IMR-90 (cell line): ENCODE measurements at regions not wholly inside any gene's neighbourhood (a gene's known extent, or its start where the extent isn't known, plus 50 kb on each side); places are given as distances from the start of the nearest gene placed in this dataset.
A peak's percentile ranks its signal among the peaks of the same experiment; 100 is the strongest.

Experiments
- ATAC-seq: fragments of 200-7000 bp; cut with Tn5 transposase; 2 replicates; pipeline ENCODE4 v1.9.1; 2020; ENCODE audit warnings: low read depth, mild to moderate bottlenecking, moderate library complexity
- BruUV-seq: library from RNA; stranded (reverse); fragments of 400-500 nt; replicated peaks from 2 replicates; lab custom pipeline; 2021; lab: Mats Ljungman, UMichigan
- CTCF ChIA-PET: fragments of 300-600 bp; formaldehyde crosslinking; extraction: SDS; loops from one replicate; lab custom pipeline; 2021; ENCODE audit warnings: antibody characterized with exemption; lab: Yijun Ruan, JAX
- POLR2A ChIA-PET: fragments of 300-600 bp; sonication (Branson Sonifier 250); formaldehyde crosslinking; loops from one replicate; lab custom pipeline; 2022; ENCODE audit warnings: antibody characterized with exemption; ENCODE audit not compliant: unreplicated experiment; lab: Charles Lee
- DNase-seq: peaks from one replicate; pipeline ENCODE4 v3.0.0; 2013
- H2AFZ ChIP-seq: replicated peaks from 2 replicates; pipeline ENCODE3; 2013; ENCODE audit warnings: low read length, mild to moderate bottlenecking; ENCODE audit not compliant: poor library complexity
- H2AK5ac ChIP-seq: 2 replicates; pipeline ENCODE4 v1.6.1; 2013; ENCODE audit warnings: low read depth, low read length, inconsistent platforms
- H2AK9ac ChIP-seq: replicated peaks from 2 replicates; pipeline ENCODE3; 2013; ENCODE audit warnings: mild to moderate bottlenecking, low read depth, low read length, moderate library complexity; ENCODE audit not compliant: poor library complexity
- H2BK120ac ChIP-seq: 2 replicates; pipeline ENCODE4 v1.6.1; 2013; ENCODE audit warnings: low read depth, low read length, inconsistent platforms
- H2BK15ac ChIP-seq: 3 replicates; pipeline ENCODE4 v1.6.1; 2013; ENCODE audit warnings: low read depth, low read length, inconsistent platforms
- H2BK20ac ChIP-seq: 2 replicates; pipeline ENCODE4 v1.6.1; 2013; ENCODE audit warnings: low read depth, mild to moderate bottlenecking, inconsistent platforms, low read length, moderate library complexity
- H2BK5ac ChIP-seq: 2 replicates; pipeline ENCODE4 v1.6.1; 2013; ENCODE audit warnings: mild to moderate bottlenecking, low read depth, low read length, inconsistent platforms; ENCODE audit not compliant: poor library complexity, severe bottlenecking
- H3K14ac ChIP-seq: replicated peaks from 2 replicates; pipeline ENCODE4 v1.6.1; 2013; ENCODE audit warnings: low read depth, low read length, inconsistent platforms
- H3K18ac ChIP-seq: 2 replicates; pipeline ENCODE4 v1.6.1; 2013; ENCODE audit warnings: low read depth, low read length, control low read depth
- H3K23ac ChIP-seq: 2 replicates; pipeline ENCODE4 v1.6.1; 2013; ENCODE audit warnings: low read depth, low read length, inconsistent platforms
- H3K27ac ChIP-seq: 2 replicates; pipeline ENCODE4 v1.5.1; 2013; ENCODE audit warnings: mild to moderate bottlenecking, control low read depth, low read length; ENCODE audit not compliant: insufficient read depth
- H3K27me3 ChIP-seq: 2 replicates; pipeline ENCODE4 v1.6.1; 2013; ENCODE audit warnings: low read length; ENCODE audit not compliant: control insufficient read depth, insufficient read depth
- H3K36me3 ChIP-seq: 2 replicates; pipeline ENCODE4 v1.6.1; 2013; ENCODE audit warnings: low read length, mixed read lengths; ENCODE audit not compliant: control insufficient read depth, insufficient read depth
- H3K4ac ChIP-seq: 2 replicates; pipeline ENCODE4 v1.6.1; 2013; ENCODE audit warnings: low read depth, low read length, inconsistent platforms
- H3K4me1 ChIP-seq: 2 replicates; pipeline ENCODE4 v1.6.1; 2013; ENCODE audit warnings: low read length, mixed read lengths; ENCODE audit not compliant: control insufficient read depth, insufficient read depth
- H3K4me2 ChIP-seq: 2 replicates; pipeline ENCODE4 v1.6.1; 2013; ENCODE audit warnings: low read depth, mild to moderate bottlenecking, control low read depth, low read length, moderate library complexity
- H3K4me3 ChIP-seq: 2 replicates; pipeline ENCODE4 v1.5.1; 2013; ENCODE audit warnings: low read depth, mild to moderate bottlenecking, control low read depth, low read length, moderate library complexity; ENCODE audit not compliant: insufficient read depth
- H3K56ac ChIP-seq: 2 replicates; pipeline ENCODE4 v1.6.1; 2013; ENCODE audit warnings: low read length, inconsistent platforms; ENCODE audit not compliant: insufficient read depth; ENCODE audit errors: extremely low read depth
- H3K79me1 ChIP-seq, 2 experiments: 2 replicates each; pipeline ENCODE4 v1.6.1; 2013; ENCODE audit warnings: low read length in 2 of 2, inconsistent platforms in 1 of 2, low read depth in 1 of 2
- H3K9ac ChIP-seq: 2 replicates; pipeline ENCODE4 v1.6.1; 2013; ENCODE audit warnings: low read depth, low read length, control low read depth
- H3K9me1 ChIP-seq: 2 replicates; pipeline ENCODE4 v1.6.1; 2013; ENCODE audit warnings: low read length, inconsistent platforms; ENCODE audit not compliant: insufficient read depth
- H3K9me3 ChIP-seq: 2 replicates; pipeline ENCODE4 v1.6.1; 2013; ENCODE audit warnings: low read length; ENCODE audit not compliant: control insufficient read depth, insufficient read depth
- H4K20me1 ChIP-seq: 2 replicates; pipeline ENCODE4 v1.6.1; 2013; ENCODE audit warnings: low read length, inconsistent platforms; ENCODE audit not compliant: insufficient read depth
- H4K5ac ChIP-seq: 2 replicates; pipeline ENCODE4 v1.6.1; 2013; ENCODE audit warnings: mild to moderate bottlenecking, low read depth, low read length, control low read depth
- H4K8ac ChIP-seq, 2 experiments: 2 replicates each; pipeline ENCODE4 v1.6.1; 2013; ENCODE audit warnings: low read depth in 2 of 2, low read length in 2 of 2, control low read depth in 1 of 2, inconsistent platforms in 1 of 2
- H4K91ac ChIP-seq: 2 replicates; pipeline ENCODE4 v1.6.1; 2013; ENCODE audit warnings: low read depth, low read length, inconsistent platforms; ENCODE audit not compliant: insufficient read depth
- CEBPB ChIP-seq: IDR thresholded peaks from 2 replicates; pipeline ENCODE4 v1.6.1; 2012; ENCODE audit warnings: low read depth, low read length, improper control_type of control experiment
- MAFK ChIP-seq: IDR thresholded peaks from 2 replicates; pipeline ENCODE4 v1.6.1; 2012; ENCODE audit warnings: low read depth, low read length, improper control_type of control experiment
- MXI1 ChIP-seq: IDR thresholded peaks from 2 replicates; pipeline ENCODE4 v1.6.1; 2012; ENCODE audit warnings: low read depth, mild to moderate bottlenecking, low read length, moderate library complexity, borderline replicate concordance
- RCOR1 ChIP-seq: IDR thresholded peaks from 2 replicates; pipeline ENCODE4 v1.6.1; 2012; ENCODE audit warnings: mild to moderate bottlenecking, low read length, improper control_type of control experiment; ENCODE audit not compliant: insufficient replicate concordance
- SMC3 ChIP-seq: fragments of 150-350 bp; IDR thresholded peaks from 2 replicates; pipeline ENCODE4 v1.6.1; 2016; ENCODE audit warnings: low read depth, mild to moderate bottlenecking, antibody characterized with exemption, low read length, moderate library complexity
- WGBS, 2 experiments: methylation state at CpG; one replicate each; pipeline versions ENCODE4 v1.1.5 to v1.1.7; 2013; ENCODE audit warnings: missing lambda C conversion rate in 2 of 2; ENCODE audit not compliant: insufficient read length in 1 of 2; ENCODE audit errors: extremely low coverage in 2 of 2; 5-methylcytosine and 5-hydroxymethylcytosine counted together
- dilution Hi-C: fragments of 300-500 bp; cut with HindIII; formaldehyde crosslinking; loops from one replicate; pipeline ENCODE4 v1.14.3; 2018; ENCODE audit warnings: low sequenced_read_pairs; ENCODE audit not compliant: unreplicated experiment
- in situ Hi-C: fragments of 300-500 bp; cut with MboI; formaldehyde crosslinking; loops from 3 replicates; pipeline ENCODE4 v1.14.3; 2019; ENCODE audit warnings: low sequenced_read_pairs, inconsistent platforms, mixed read lengths
- intact Hi-C: fragments of 100-400 bp; cut with micrococcal nuclease; formaldehyde crosslinking; loops from 2 replicates; pipeline ENCODE4 v1.10.0; 2022

DNA sequence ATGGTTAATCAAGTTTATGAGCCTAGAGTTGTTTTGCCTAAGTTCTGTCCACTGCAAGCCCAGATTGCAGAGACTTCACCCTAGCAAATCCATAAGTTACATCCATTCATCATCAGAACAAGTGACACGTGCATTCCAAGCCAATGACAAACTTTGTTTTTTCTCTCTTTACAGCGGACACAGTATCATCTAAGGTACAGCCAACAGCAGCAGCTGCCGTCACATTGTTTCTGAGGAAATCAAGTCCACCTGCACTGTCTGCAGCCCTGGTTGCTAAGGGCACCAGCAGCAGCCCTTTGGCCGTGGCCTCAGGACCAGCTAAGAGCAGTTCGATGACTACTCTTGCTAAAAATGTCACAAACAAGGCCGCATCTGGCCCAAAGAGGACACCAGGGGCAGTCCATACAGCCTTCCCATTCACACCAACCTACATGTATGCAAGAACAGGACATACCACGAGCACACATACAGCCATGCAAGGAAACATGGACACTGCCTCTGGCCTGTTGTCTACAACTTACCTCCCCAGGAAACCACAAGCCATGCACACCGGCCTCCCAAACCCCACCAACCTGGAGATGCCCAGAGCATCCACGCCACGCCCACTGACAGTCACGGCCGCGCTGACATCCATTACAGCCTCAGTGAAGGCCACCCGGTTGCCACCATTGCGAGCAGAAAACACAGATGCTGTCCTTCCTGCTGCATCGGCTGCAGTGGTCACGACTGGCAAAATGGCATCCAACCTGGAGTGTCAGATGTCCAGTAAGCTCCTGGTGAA lies 155.8 kb downstream of the C11orf91 start (continued):
- no peak for TF ChIP-seq MXI1
- TF ChIP-seq RCOR1 = no peak

DNA sequence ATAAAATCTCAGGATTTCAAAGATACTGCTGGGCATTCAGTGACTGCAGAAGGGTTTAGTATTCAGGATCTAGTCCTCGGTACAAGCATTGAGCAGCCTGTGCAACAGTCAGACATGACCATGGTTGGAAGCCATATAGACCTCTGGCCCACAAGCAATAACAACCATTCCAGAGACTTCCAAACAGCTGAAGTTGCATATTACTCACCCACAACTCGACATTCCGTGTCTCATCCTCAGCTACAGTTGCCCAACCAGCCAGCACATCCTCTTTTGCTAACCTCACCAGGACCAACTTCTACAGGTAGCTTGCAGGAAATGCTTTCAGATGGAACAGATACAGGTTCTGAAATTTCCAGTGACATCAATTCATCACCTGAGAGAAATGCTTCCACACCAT lies 156.8 kb downstream of the C11orf91 start:
- Histone ChIP-seq H3K36me3 (no peaks in the 10 kb centered on the region), H4K8ac (no peak overlapping the region), H3K4me2 (no peak overlapping the region), H4K20me1 (no peaks in the 10 kb centered on the region), H3K14ac (no peak overlapping the region), H4K5ac (no peak overlapping the region), H2BK5ac (no peak overlapping the region), H3K27ac (no peak overlapping the region), H2AK5ac (no peak overlapping the region), H2BK120ac (no peak overlapping the region), H3K4ac (no peak overlapping the region), H2AFZ (no peak overlapping the region), H2BK15ac (no peak overlapping the region), H3K79me1 (peaks cover 0 to 18% of the 10 kb centered on the region in 2 experiments; a peak in 1 of 4 replicates), H3K56ac (no peak overlapping the region), H3K4me1 (peaks cover 2% of the 10 kb centered on the region; the same call in 1 of the 2 replicates), H3K9me1 (peaks cover 27% of the 10 kb centered on the region; the same call in 1 of the 2 replicates), H3K4me3 (no peak overlapping the region), H3K9me3 (no peaks in the 10 kb centered on the region), H3K27me3 (no peaks in the 10 kb centered on the region), H2BK20ac (no peak overlapping the region), H2AK9ac (no peak overlapping the region), H3K18ac (no peak overlapping the region), H4K91ac (no peak overlapping the region), H3K9ac (no peak overlapping the region), H3K23ac (no peak overlapping the region)
- CTCF ChIA-PET = interaction anchor here (0.6 to 1.4 kb wide), 3 partner anchors 13 to 199 kb away, joined by 3 to 5 read pairs (median 3); no protein-coding TSS in a partner anchor
- WGBS, 2 experiments = 88% methylated on average over 3 of the region's 3 CpGs; no CpG with 5 or more reads in 1 of the 2 experiments
- dilution Hi-C loops = no loop called here
- in situ Hi-C loops = no loop called here
- ATAC-seq (no peak; the same call in 1 of the 2 replicates), DNase-seq (peak; percentile 53)
- POLR2A ChIA-PET = no interaction called here
- BruUV-seq = no TSS peak
- TF ChIP-seq MAFK = peak; percentile 39
- TF ChIP-seq SMC3 = no peak
- TF ChIP-seq CEBPB = peak; percentile 66; the same call in 1 of the 2 replicates
- intact Hi-C loops = loop anchor here (1.0 to 5.0 kb wide), 4 partner anchors 144 to 283 kb away; no protein-coding TSS in a partner anchor
